WERI-Rb-1 (cell line): ENCODE measurements at regions not wholly inside any gene's neighbourhood (a gene's known extent, or its start where the extent isn't known, plus 50 kb on each side); places are given as distances from the start of the nearest gene placed in this dataset.
"Not testable (repeated sequence)": the region's sequence is repeated elsewhere in the genome, so short reads cannot be mapped to it uniquely, and the experiment has no call there.

Experiments
- DNase-seq: peaks from one replicate; pipeline ENCODE4 v3.0.0-alpha.2; 2020
- H3K27ac ChIP-seq: fragments of 250-450 bp; sonication (Bioruptor Pico); 2 replicates; pipeline ENCODE4 v1.5.1; 2020; ENCODE audit warnings: mild to moderate bottlenecking, moderate library complexity
- H3K27me3 ChIP-seq: fragments of 250-450 bp; sonication (Bioruptor Pico); 2 replicates; pipeline ENCODE4 v1.5.1; 2021; ENCODE audit warnings: mild to moderate bottlenecking, low read depth, moderate library complexity; ENCODE audit not compliant: insufficient read depth, severe bottlenecking
- H3K36me3 ChIP-seq: fragments of 250-450 bp; sonication (Bioruptor Pico); 2 replicates; pipeline ENCODE4 v1.5.1; 2020; ENCODE audit warnings: mild to moderate bottlenecking, moderate library complexity
- H3K4me3 ChIP-seq: 2 replicates; pipeline ENCODE4 v1.5.1; 2011; ENCODE audit warnings: low read depth, mild to moderate bottlenecking, control low read depth, low read length
- H3K9me3 ChIP-seq: fragments of 250-450 bp; sonication (Bioruptor Pico); 2 replicates; pipeline ENCODE4 v1.5.1; 2021; ENCODE audit warnings: mild to moderate bottlenecking, moderate library complexity; ENCODE audit not compliant: severe bottlenecking
- TF ChIP-seq, protein P1 (sequence below): IDR thresholded peaks from 2 replicates; pipeline ENCODE4 v1.5.1; 2011; ENCODE audit warnings: low read depth, mild to moderate bottlenecking, control low read depth, inconsistent platforms, low read length

DNA sequence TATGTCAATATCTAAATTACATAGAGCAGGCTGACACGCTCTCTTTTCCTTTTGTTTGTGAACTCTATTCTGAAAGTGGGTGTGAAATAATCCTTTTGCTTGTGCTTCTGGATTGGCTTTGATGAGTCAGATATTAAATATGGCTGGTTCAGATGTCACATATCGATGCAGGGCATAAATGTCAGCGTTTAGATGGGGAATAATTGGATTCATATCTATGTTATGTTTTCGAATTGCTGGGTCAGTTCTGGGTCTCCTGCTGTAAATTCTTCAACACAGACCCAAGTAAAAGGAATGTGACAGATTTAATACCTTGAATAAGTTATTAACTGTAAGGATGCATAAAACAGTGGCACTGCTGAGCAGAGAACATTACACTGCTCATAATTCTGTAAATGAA lies 118.7 kb upstream of the SNX2 start:
- Histone ChIP-seq H3K9me3 (no peaks in the 10 kb centered on the region), H3K27ac (no peak overlapping the region), H3K27me3 (no peaks in the 10 kb centered on the region), H3K36me3 (no peaks in the 10 kb centered on the region), H3K4me3 (no peak overlapping the region)
- TF ChIP-seq, protein P1, sequence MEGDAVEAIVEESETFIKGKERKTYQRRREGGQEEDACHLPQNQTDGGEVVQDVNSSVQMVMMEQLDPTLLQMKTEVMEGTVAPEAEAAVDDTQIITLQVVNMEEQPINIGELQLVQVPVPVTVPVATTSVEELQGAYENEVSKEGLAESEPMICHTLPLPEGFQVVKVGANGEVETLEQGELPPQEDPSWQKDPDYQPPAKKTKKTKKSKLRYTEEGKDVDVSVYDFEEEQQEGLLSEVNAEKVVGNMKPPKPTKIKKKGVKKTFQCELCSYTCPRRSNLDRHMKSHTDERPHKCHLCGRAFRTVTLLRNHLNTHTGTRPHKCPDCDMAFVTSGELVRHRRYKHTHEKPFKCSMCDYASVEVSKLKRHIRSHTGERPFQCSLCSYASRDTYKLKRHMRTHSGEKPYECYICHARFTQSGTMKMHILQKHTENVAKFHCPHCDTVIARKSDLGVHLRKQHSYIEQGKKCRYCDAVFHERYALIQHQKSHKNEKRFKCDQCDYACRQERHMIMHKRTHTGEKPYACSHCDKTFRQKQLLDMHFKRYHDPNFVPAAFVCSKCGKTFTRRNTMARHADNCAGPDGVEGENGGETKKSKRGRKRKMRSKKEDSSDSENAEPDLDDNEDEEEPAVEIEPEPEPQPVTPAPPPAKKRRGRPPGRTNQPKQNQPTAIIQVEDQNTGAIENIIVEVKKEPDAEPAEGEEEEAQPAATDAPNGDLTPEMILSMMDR = no peak
- no peak for DNase-seq

DNA sequence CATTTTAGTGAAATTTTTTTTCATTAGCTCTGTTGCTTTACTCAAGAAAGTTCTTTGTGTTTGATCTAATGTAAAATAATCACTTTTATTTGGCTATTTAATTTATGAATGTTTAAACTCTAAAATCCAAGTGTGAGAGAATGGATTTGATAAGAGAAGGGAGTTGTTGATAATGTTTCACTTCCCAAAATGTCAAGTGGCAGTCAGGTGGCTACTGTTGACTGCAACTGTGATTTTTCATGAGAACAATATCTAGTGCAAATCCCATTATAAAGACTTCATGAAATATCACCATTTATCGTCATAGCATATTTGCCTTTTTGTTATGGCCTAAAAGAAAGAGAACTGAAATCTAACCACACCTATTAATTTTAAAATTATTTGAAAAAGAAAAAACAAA lies 118.3 kb upstream of the SNX2 start:
- H3K4me3 ChIP-seq = no peak overlapping the region
- no peaks in the 10 kb centered on the region for H3K27me3 ChIP-seq

GRCh38 chr5:122661496-122662180 lies 113.2 kb upstream of the SNX2 start:
- no peak overlapping the region for H3K27ac ChIP-seq
- no peak for DNase-seq
- H3K9me3 ChIP-seq = no peaks in the 10 kb centered on the region
- no peak overlapping the region for H3K4me3 ChIP-seq
- TF ChIP-seq, protein P1 = no peak
- H3K36me3 ChIP-seq = no peaks in the 10 kb centered on the region
- no peaks in the 10 kb centered on the region for H3K27me3 ChIP-seq

More for the DNA sequence above, 118.3 kb upstream of the SNX2 start:
- Histone ChIP-seq H3K9me3 (no peaks in the 10 kb centered on the region), H3K27ac (no peak overlapping the region), H3K36me3 (no peaks in the 10 kb centered on the region)
- DNase-seq = no peak
- TF ChIP-seq, protein P1 = no peak

DNA sequence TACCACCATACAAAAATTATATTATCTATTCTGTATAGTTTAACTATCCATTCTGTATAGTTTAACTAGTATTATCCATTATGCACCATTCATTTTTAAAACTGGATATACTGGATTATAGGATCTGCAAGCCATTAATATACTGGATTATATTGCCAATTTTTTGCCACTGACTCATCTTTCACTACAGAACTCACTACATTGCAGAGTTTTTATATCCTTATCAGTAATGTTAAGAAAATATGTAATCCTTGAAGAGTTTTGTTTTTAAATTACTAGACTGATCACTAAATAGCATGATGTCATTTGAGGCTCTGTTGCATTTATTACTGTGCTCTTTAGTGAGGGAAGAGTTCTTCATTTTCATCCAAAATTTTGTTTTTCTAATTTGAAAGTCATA lies 109.8 kb upstream of the SNX2 start:
- TF ChIP-seq, protein P1 = no peak
- no peak for DNase-seq
- Histone ChIP-seq H3K27me3 (no peaks in the 10 kb centered on the region), H3K36me3 (no peaks in the 10 kb centered on the region), H3K4me3 (no peak overlapping the region), H3K27ac (no peak overlapping the region), H3K9me3 (no peaks in the 10 kb centered on the region)

DNA sequence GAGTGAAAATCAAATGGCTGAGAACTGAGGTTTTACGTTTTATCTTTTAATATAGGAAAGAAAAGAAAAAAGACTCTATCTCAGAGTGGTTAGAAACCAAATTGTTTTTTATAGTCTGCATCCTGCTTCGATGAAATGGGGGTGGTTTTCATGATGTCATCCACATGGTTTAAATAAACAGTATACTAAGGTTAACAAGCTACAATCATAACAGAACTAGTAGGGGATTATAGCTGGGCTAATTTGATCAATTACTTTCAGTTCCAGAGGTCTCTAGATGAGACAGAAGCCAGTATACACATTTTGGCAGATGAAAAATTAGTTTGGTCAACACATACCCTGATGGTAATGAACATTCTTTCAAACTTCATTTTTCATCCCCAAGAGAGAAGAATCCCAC lies 106.3 kb upstream of the SNX2 start:
- TF ChIP-seq, protein P1 = no peak
- Histone ChIP-seq H3K27me3 (no peaks in the 10 kb centered on the region), H3K36me3 (no peaks in the 10 kb centered on the region), H3K27ac (no peak overlapping the region), H3K9me3 (no peaks in the 10 kb centered on the region), H3K4me3 (no peak overlapping the region)
- no peak for DNase-seq

DNA sequence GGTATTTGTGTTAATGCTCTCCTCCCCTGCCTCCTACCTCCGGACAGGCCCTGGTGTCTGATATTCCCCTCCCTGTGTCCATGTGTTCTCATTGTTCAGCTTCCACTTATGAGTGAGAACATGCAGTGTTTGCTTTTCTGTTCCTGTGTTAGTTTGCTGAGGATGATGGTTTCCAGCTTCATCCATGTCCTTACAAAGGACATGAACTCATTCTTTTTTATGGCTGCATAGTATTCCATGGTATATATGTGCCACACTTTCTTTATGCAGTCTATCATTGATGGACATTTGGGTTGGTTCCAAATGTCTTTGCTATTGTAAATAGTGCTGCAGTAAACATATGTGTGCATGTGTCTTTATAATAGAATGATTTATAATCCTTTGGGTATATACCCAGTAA lies 105.2 kb upstream of the SNX2 start:
- H3K36me3 ChIP-seq, H3K27me3 ChIP-seq, H3K27ac ChIP-seq, H3K4me3 ChIP-seq, H3K9me3 ChIP-seq, DNase-seq: not testable (repeated sequence)
